K562 (cell line): ENCODE measurements at regions not wholly inside any gene's neighbourhood (a gene's known extent, or its start where the extent isn't known, plus 50 kb on each side); places are given as distances from the start of the nearest gene placed in this dataset.
A peak's percentile ranks its signal among the peaks of the same experiment; 100 is the strongest.

Experiments
- BRF1 ChIP-seq: IDR thresholded peaks from 3 replicates; pipeline ENCODE4 v1.6.1; 2011; ENCODE audit warnings: borderline replicate concordance, mild to moderate bottlenecking; ENCODE audit not compliant: insufficient read length; ENCODE audit errors: extremely low read depth
- CHD1 ChIP-seq: fragments of 200-600 bp; sonication (generic); IDR thresholded peaks from one replicate; pipeline ENCODE4 v1.6.1; 2012; ENCODE audit warnings: mild to moderate bottlenecking, moderate library complexity, low read length, inconsistent platforms
- CREB1 ChIP-seq, 2 experiments: sonication (generic) in 1 of 2; formaldehyde crosslinking in 1 of 2; IDR thresholded peaks; 2 replicates each; pipeline versions ENCODE4 v1.6.1 to v1.8.0; 2012 to 2022; ENCODE audit warnings: inconsistent platforms in 1 of 2, mild to moderate bottlenecking in 1 of 2, missing genetic modification reagents in 1 of 2, moderate library complexity in 1 of 2
- MTA3 ChIP-seq: fragments of 450-650 bp; formaldehyde crosslinking; IDR thresholded peaks from 2 replicates; pipeline ENCODE4 v1.6.1; 2017; ENCODE audit warnings: mild to moderate bottlenecking, borderline replicate concordance
- NFE2L1 ChIP-seq: fragments of 450-650 bp; IDR thresholded peaks from 2 replicates; pipeline ENCODE4 v1.6.1; 2016; ENCODE audit warnings: missing genetic modification characterization, low read depth, mild to moderate bottlenecking, missing compliant biosample characterization, moderate library complexity, borderline replicate concordance
- PHF20 ChIP-seq: fragments of 450-650 bp; IDR thresholded peaks from 2 replicates; pipeline ENCODE4 v1.6.1; 2018; ENCODE audit not compliant: partially characterized antibody
- POLR2A ChIP-seq: fragments of 450-650 bp; conservative IDR thresholded peaks from 2 replicates; pipeline ENCODE4 v1.6.1; 2016
- RAD21 ChIP-seq, 2 experiments: fragments of 250-450 bp in 1 of 2; fragments of 450-650 bp in 1 of 2; sonication (Bioruptor Pico) in 1 of 2; formaldehyde crosslinking in 1 of 2; IDR thresholded peaks in 1 of 2; conservative IDR thresholded peaks in 1 of 2; 2 replicates each; pipeline versions ENCODE4 v1.4.0 to v1.8.0; 2020 to 2022; ENCODE audit warnings: mild to moderate bottlenecking in 2 of 2, moderate library complexity in 1 of 2
- SPI1 ChIP-seq: IDR thresholded peaks from 2 replicates; pipeline ENCODE4 v1.6.1; 2011; ENCODE audit warnings: low read depth, low read length, control low read depth, borderline replicate concordance
- STAT5A ChIP-seq: IDR thresholded peaks from 2 replicates; pipeline ENCODE4 v1.6.1; 2012; ENCODE audit warnings: low read length, inconsistent platforms, borderline replicate concordance
- ZBTB40 ChIP-seq, 2 experiments: fragments of 450-650 bp in 1 of 2; sonication (generic) in 1 of 2; formaldehyde crosslinking in 1 of 2; IDR thresholded peaks; 2 replicates each; pipeline versions ENCODE4 v1.7.1 to v1.9.0; 2016 to 2022; ENCODE audit warnings: inconsistent platforms in 1 of 2, mild to moderate bottlenecking in 1 of 2, missing genetic modification reagents in 1 of 2
- ZNF764 ChIP-seq: fragments of 250-450 bp; sonication (Bioruptor Pico); IDR thresholded peaks from 2 replicates; pipeline ENCODE4 v1.4.0; 2020; ENCODE audit warnings: low read depth, mild to moderate bottlenecking, moderate library complexity

- no peak for TF ChIP-seq PHF20
- TF ChIP-seq CREB1 (IDR thresholded peaks at IDR 0.05) = no peak
- no peak for TF ChIP-seq CREB1 (CRISPR knock-in tag; IDR thresholded peaks at IDR 0.05)
- TF ChIP-seq MTA3 = no peak
- no peak for TF ChIP-seq STAT5A
- peak; percentile 29 to 31; a peak in 2 of 4 replicates for TF ChIP-seq RAD21 (CRISPR knock-in tag; conservative IDR thresholded peaks at IDR 0.05 in 1 of 2, IDR thresholded peaks at IDR 0.05 in 1 of 2)
- TF ChIP-seq POLR2A = no peak
- TF ChIP-seq ZNF764 (CRISPR knock-in tag) = no peak
- no peak for TF ChIP-seq BRF1
- no peak for TF ChIP-seq SPI1
- no peak for TF ChIP-seq CHD1
- no peak for TF ChIP-seq ZBTB40 (IDR thresholded peaks at IDR 0.05)
- TF ChIP-seq ZBTB40 (CRISPR knock-in tag; IDR thresholded peaks at IDR 0.05) = no peak
- TF ChIP-seq NFE2L1 (tag) = no peak
These were observed 311.9 kb downstream of the HGF start for GRCh38 chr7:81457852-81458522.
